Neural cell (in vitro differentiated cells): ENCODE measurements at regions not wholly inside any gene's neighbourhood (a gene's known extent, or its start where the extent isn't known, plus 50 kb on each side); places are given as distances from the start of the nearest gene placed in this dataset.
"Not testable (repeated sequence)": the region's sequence is repeated elsewhere in the genome, so short reads cannot be mapped to it uniquely, and the experiment has no call there.

Experiments
- H2AFZ ChIP-seq: fragments of 200-600, 300-800 bp; sonication (generic), shearing (Covaris generic); 2 replicates; pipeline ENCODE4 v1.6.0; 2014; ENCODE audit warnings: low read depth, mild to moderate bottlenecking, antibody characterized with exemption, low read length, moderate library complexity
- H3F3A ChIP-seq: fragments of 200-600 bp; shearing (Covaris generic); 2 replicates; pipeline ENCODE4 v1.6.1; 2016; ENCODE audit warnings: mild to moderate bottlenecking, moderate library complexity, mixed read lengths, antibody characterized with exemption, low read length; ENCODE audit not compliant: insufficient read depth, poor library complexity, severe bottlenecking
- H3K27ac ChIP-seq: fragments of 200-600, 300-800 bp; sonication (generic), shearing (Covaris generic); 2 replicates; pipeline ENCODE4 v1.5.1; 2014; ENCODE audit warnings: mild to moderate bottlenecking, low read length, moderate library complexity
- H3K27me3 ChIP-seq: fragments of 300-800, 200-600 bp; sonication (generic), shearing (Covaris generic); 2 replicates; pipeline ENCODE4 v1.6.0; 2014; ENCODE audit warnings: mild to moderate bottlenecking, low read depth, low read length, moderate library complexity; ENCODE audit not compliant: insufficient read depth
- H3K36me3 ChIP-seq: fragments of 300-800, 200-600 bp; sonication (generic), shearing (Covaris generic); 2 replicates; pipeline ENCODE4 v1.5.1; 2014; ENCODE audit warnings: mild to moderate bottlenecking, antibody characterized with exemption, low read length, moderate library complexity; ENCODE audit not compliant: insufficient read depth
- H3K4me2 ChIP-seq: fragments of 300-800, 200-600 bp; sonication (generic), shearing (Covaris generic); 2 replicates; pipeline ENCODE4 v1.6.0; 2014; ENCODE audit warnings: mild to moderate bottlenecking, low read length
- H3K4me3 ChIP-seq: fragments of 300-800, 200-600 bp; sonication (generic), shearing (Covaris generic); 2 replicates; pipeline ENCODE4 v1.5.1; 2014; ENCODE audit warnings: mild to moderate bottlenecking, low read length, moderate library complexity
- H3K79me2 ChIP-seq: fragments of 200-600 bp; shearing (Covaris generic); replicated peaks from 2 replicates; pipeline ENCODE4 v1.6.0; 2014; ENCODE audit warnings: mild to moderate bottlenecking, low read length, moderate library complexity; ENCODE audit not compliant: insufficient read depth
- H3K9ac ChIP-seq: fragments of 300-800, 200-600 bp; sonication (generic), shearing (Covaris generic); 2 replicates; pipeline ENCODE4 v1.6.1; 2016; ENCODE audit warnings: mild to moderate bottlenecking, low read length, mixed read lengths
- H3K9me2 ChIP-seq: fragments of 200-600 bp; shearing (Covaris generic); 2 replicates; pipeline ENCODE4 v1.6.1; 2016; ENCODE audit warnings: mild to moderate bottlenecking, low read length, mixed read lengths; ENCODE audit not compliant: insufficient read depth
- H3K9me3 ChIP-seq: fragments of 200-600, 300-800 bp; sonication (generic), shearing (Covaris generic); 2 replicates; pipeline ENCODE4 v1.6.1; 2016; ENCODE audit warnings: mild to moderate bottlenecking, mixed run types, low read length, moderate library complexity, mixed read lengths
- H4K20me1 ChIP-seq: fragments of 200-600 bp; shearing (Covaris generic); 2 replicates; pipeline ENCODE4 v1.6.1; 2016; ENCODE audit warnings: mild to moderate bottlenecking, mixed run types; ENCODE audit not compliant: insufficient read depth
- EP300 ChIP-seq: fragments of 450-650 bp; conservative IDR thresholded peaks from 2 replicates; pipeline ENCODE4 v1.6.1; 2014; ENCODE audit warnings: antibody characterized with exemption, mild to moderate bottlenecking, moderate library complexity; ENCODE audit not compliant: poor library complexity, severe bottlenecking
- EZH2 ChIP-seq: fragments of 200-600, 300-800 bp; shearing (Covaris generic), sonication (generic); IDR thresholded peaks from 2 replicates; pipeline ENCODE4 v1.6.1; 2014; ENCODE audit warnings: antibody characterized with exemption, low read length, borderline replicate concordance, mild to moderate bottlenecking; ENCODE audit not compliant: insufficient read depth, poor library complexity, severe bottlenecking
- MXI1 ChIP-seq: fragments of 450-650 bp; conservative IDR thresholded peaks from 2 replicates; pipeline ENCODE4 v1.6.1; 2014; ENCODE audit warnings: antibody characterized with exemption, mild to moderate bottlenecking; ENCODE audit not compliant: poor library complexity, severe bottlenecking
- POLR2AphosphoS5 ChIP-seq: IDR thresholded peaks from 2 replicates; pipeline ENCODE4 v1.6.1; 2012
- RAD21 ChIP-seq: fragments of 450-650 bp; conservative IDR thresholded peaks from 2 replicates; pipeline ENCODE4 v1.6.1; 2014; ENCODE audit warnings: antibody characterized with exemption, mild to moderate bottlenecking, moderate library complexity
- SMC3 ChIP-seq: fragments of 450-650 bp; conservative IDR thresholded peaks from 2 replicates; pipeline ENCODE4 v1.6.1; 2014; ENCODE audit warnings: antibody characterized with exemption, mild to moderate bottlenecking, moderate library complexity; ENCODE audit not compliant: poor library complexity
- TAF1 ChIP-seq: IDR thresholded peaks from 2 replicates; pipeline ENCODE4 v1.6.1; 2012; ENCODE audit warnings: low read depth
- TF ChIP-seq, protein P1 (sequence below): fragments of 450-650 bp; IDR thresholded peaks from 2 replicates; pipeline ENCODE4 v1.5.1; 2014; ENCODE audit warnings: antibody characterized with exemption, mild to moderate bottlenecking, moderate library complexity; ENCODE audit not compliant: poor library complexity, severe bottlenecking
- TF ChIP-seq, protein P2 (sequence below): IDR thresholded peaks from 2 replicates; pipeline ENCODE4 v1.6.1; 2012; ENCODE audit warnings: borderline replicate concordance

DNA sequence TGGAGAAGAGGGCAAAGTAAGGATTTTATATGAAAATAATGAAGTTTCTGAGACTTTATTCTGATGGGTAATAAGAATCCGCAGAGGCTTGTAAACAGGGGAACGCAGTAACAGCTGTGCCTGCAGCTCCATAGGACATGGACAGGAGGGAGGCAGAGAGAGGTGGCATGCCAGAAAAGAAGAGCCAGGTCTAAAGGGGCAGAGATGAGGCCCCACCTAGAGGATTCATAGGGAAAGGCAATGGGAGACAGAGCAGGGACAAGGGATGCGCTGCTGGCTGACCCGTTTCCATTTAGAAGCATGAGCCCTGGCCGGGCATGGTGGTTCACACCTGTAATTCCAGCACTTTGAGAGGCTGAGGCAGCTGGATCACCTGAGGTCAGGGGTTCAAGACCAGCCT lies 340.3 kb upstream of the CDH5 start:
- Histone ChIP-seq H3K4me2 (no peak overlapping the region), H3K27me3 (no peaks in the 10 kb centered on the region), H3K9me3 (peaks cover 3% of the 10 kb centered on the region), H4K20me1 (no peaks in the 10 kb centered on the region), H3K9me2 (no peaks in the 10 kb centered on the region), H3K79me2 (no peaks in the 10 kb centered on the region), H3K27ac (no peak overlapping the region), H3K4me3 (no peak overlapping the region), H3K9ac (no peak overlapping the region), H3K36me3 (no peaks in the 10 kb centered on the region), H2AFZ (no peak overlapping the region), H3F3A (no peaks in the 10 kb centered on the region)
- no peak for TF ChIP-seq SMC3
- TF ChIP-seq RAD21, result peak; percentile 11
- TF ChIP-seq, protein P1, sequence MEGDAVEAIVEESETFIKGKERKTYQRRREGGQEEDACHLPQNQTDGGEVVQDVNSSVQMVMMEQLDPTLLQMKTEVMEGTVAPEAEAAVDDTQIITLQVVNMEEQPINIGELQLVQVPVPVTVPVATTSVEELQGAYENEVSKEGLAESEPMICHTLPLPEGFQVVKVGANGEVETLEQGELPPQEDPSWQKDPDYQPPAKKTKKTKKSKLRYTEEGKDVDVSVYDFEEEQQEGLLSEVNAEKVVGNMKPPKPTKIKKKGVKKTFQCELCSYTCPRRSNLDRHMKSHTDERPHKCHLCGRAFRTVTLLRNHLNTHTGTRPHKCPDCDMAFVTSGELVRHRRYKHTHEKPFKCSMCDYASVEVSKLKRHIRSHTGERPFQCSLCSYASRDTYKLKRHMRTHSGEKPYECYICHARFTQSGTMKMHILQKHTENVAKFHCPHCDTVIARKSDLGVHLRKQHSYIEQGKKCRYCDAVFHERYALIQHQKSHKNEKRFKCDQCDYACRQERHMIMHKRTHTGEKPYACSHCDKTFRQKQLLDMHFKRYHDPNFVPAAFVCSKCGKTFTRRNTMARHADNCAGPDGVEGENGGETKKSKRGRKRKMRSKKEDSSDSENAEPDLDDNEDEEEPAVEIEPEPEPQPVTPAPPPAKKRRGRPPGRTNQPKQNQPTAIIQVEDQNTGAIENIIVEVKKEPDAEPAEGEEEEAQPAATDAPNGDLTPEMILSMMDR, result peak; percentile 35

DNA sequence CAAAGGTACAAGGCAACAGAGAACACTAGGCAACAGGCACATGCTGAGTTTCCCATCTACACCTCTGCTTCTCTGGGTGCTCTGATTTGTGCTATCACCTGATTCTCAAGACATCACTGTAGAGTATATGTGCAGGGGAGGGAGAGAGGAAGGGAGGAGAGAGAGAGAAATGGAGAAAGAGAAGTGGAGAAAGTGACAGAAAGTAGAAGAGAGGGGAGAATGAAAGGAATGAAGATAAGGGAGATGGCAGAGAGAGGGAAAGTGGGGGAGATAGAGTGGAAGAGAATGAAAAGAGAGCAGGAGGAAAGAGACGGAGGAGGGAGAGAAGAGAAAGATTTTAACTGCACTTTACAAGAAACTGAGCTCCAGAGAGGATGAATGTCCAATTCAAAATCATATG lies 340.7 kb upstream of the CDH5 start:
- Histone ChIP-seq H4K20me1 (no peaks in the 10 kb centered on the region), H3K36me3 (no peaks in the 10 kb centered on the region), H3F3A (no peaks in the 10 kb centered on the region), H2AFZ (no peak overlapping the region), H3K4me3 (no peak overlapping the region), H3K9me2 (no peaks in the 10 kb centered on the region), H3K4me2 (no peak overlapping the region), H3K9ac (no peak overlapping the region), H3K27ac (no peak overlapping the region), H3K79me2 (no peaks in the 10 kb centered on the region), H3K9me3 (peaks cover 3% of the 10 kb centered on the region), H3K27me3 (no peaks in the 10 kb centered on the region)
- no peak for TF ChIP-seq RAD21
- TF ChIP-seq MXI1, result no peak
- TF ChIP-seq EP300, result no peak
- TF ChIP-seq, protein P1, result no peak
- no peak for TF ChIP-seq POLR2AphosphoS5
- TF ChIP-seq SMC3, result no peak
- TF ChIP-seq EZH2, result no peak
- TF ChIP-seq, protein P2, sequence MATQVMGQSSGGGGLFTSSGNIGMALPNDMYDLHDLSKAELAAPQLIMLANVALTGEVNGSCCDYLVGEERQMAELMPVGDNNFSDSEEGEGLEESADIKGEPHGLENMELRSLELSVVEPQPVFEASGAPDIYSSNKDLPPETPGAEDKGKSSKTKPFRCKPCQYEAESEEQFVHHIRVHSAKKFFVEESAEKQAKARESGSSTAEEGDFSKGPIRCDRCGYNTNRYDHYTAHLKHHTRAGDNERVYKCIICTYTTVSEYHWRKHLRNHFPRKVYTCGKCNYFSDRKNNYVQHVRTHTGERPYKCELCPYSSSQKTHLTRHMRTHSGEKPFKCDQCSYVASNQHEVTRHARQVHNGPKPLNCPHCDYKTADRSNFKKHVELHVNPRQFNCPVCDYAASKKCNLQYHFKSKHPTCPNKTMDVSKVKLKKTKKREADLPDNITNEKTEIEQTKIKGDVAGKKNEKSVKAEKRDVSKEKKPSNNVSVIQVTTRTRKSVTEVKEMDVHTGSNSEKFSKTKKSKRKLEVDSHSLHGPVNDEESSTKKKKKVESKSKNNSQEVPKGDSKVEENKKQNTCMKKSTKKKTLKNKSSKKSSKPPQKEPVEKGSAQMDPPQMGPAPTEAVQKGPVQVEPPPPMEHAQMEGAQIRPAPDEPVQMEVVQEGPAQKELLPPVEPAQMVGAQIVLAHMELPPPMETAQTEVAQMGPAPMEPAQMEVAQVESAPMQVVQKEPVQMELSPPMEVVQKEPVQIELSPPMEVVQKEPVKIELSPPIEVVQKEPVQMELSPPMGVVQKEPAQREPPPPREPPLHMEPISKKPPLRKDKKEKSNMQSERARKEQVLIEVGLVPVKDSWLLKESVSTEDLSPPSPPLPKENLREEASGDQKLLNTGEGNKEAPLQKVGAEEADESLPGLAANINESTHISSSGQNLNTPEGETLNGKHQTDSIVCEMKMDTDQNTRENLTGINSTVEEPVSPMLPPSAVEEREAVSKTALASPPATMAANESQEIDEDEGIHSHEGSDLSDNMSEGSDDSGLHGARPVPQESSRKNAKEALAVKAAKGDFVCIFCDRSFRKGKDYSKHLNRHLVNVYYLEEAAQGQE, result no peak
- TF ChIP-seq TAF1, result no peak

DNA sequence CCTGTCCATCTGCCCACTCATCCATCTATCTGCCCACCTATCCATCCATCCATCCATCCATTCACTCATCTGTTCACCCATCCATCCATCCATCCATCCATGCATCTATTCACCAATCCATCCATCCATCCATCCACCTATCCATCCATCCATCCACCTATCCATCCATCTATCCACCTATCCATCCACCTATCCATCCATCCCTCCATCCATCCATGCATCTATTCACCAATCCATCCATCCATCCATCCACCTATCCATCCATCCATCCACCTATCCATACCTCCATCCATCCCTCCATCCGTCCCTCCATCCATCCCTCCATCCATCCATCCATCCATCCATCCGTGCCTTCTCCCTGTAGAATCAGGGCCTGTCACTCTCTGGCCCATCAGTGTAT lies 341.9 kb upstream of the CDH5 start:
- H3K27ac ChIP-seq, H3K4me2 ChIP-seq, H3K9me3 ChIP-seq, H3K9ac ChIP-seq, H3K27me3 ChIP-seq, H4K20me1 ChIP-seq, H3K4me3 ChIP-seq, H2AFZ ChIP-seq, H3K9me2 ChIP-seq, H3K36me3 ChIP-seq, H3K79me2 ChIP-seq, H3F3A ChIP-seq: not testable (repeated sequence)
